ENCODE measurements at regions not wholly inside any gene's neighbourhood (a gene's known extent, or its start where the extent isn't known, plus 50 kb on each side); places are given as distances from the start of the nearest gene placed in this dataset.
A peak's percentile ranks its signal among the peaks of the same experiment; 100 is the strongest.

- Histone ChIP-seq H3K79me2 (ENCODE audit: insufficient read depth, low read length) (no peaks in the 10 kb centered on the region), H3K36me3 (replicated peaks in 1 of 2; ENCODE audit: control insufficient read depth in 1 of 2, insufficient read depth in 2 of 2, low read length in 2 of 2) (no peaks in the 10 kb centered on the region), H2AFZ (ENCODE audit: low read length) (peak overlapping the region; percentile 20), H3K9me3 (ENCODE audit: low read length) (no peaks in the 10 kb centered on the region; the same call in 1 of the 2 replicates), H3K27me3 (ENCODE audit: control insufficient read depth in 1 of 2, insufficient read depth in 2 of 2, low read length in 2 of 2) (no peaks in the 10 kb centered on the region), H3K9ac (ENCODE audit: insufficient read depth, low read depth, low read length) (no peak overlapping the region), H3K27ac (ENCODE audit: extremely low read length, insufficient read depth, low read length) (peak overlapping the region; percentile 29), H3K4me3 (replicated peaks in 1 of 3; ENCODE audit: insufficient read depth in 1 of 3, low read depth in 2 of 3, low read length in 3 of 3) (no peak overlapping the region), H4K20me1 (ENCODE audit: insufficient read depth, low read length) (no peaks in the 10 kb centered on the region), H3K4me1 (ENCODE audit: insufficient read depth, low read length) (peaks cover 62% of the 10 kb centered on the region), H3K4me2 (ENCODE audit: low read depth, low read length) (no peak overlapping the region)
- in situ Hi-C loops (cut with HindIII; ENCODE audit: extremely low pct_ligation_motif_present, low pct_unique_long_range_greater_than_20kb) (no loop called here), intact Hi-C loops (cut with micrococcal nuclease; ENCODE audit: unreplicated experiment) (no loop called here)
- ChIA-PET CTCF (ENCODE audit: low intra/inter-chr PET ratio, low total read pairs) (no interaction called here), POLR2A (interaction anchor here (0.8 to 10.9 kb wide), 8 partner anchors 12 to 94 kb away, joined by 3 to 268 read pairs (median 69); partner anchors contain the start of gene RHOB)
- TF ChIP-seq HDAC1 (CRISPR knock-in tag; IDR thresholded peaks at IDR 0.05) (no peak), DNMT1 (CRISPR knock-in tag; IDR thresholded peaks at IDR 0.05) (0 out of 2 replicates have a peak, but pooled peaks have one; percentile 22), GTF3A (CRISPR knock-in tag; conservative IDR thresholded peaks at IDR 0.05) (0 out of 2 replicates have a peak, but pooled peaks have one; percentile 72), MTA1 (CRISPR knock-in tag; IDR thresholded peaks at IDR 0.05; ENCODE audit: borderline replicate concordance) (0 out of 2 replicates have a peak, but pooled peaks have one; percentile 6), PRPF4 (IDR thresholded peaks at IDR 0.05; ENCODE audit: low read depth, low read length, poor library complexity, severe bottlenecking) (peak; percentile 4), ZNF605 (CRISPR knock-in tag; IDR thresholded peaks at IDR 0.05) (no peak), THAP7 (CRISPR knock-in tag; IDR thresholded peaks at IDR 0.05) (peak; percentile 15; the same call in 1 of the 2 replicates), MAX (IDR thresholded peaks at IDR 0.05) (peak; percentile 10; the same call in 1 of the 2 replicates)
- FAIRE-seq (no peak), ATAC-seq (no peak), DNase-seq (ENCODE audit: low spot score) (no peak)
- BruUV-seq (replicated peaks) = no TSS peak
- WGBS (ENCODE audit: low lambda C conversion rate) = 88% methylated on average over 7 of the region's 7 CpGs
Observed at GRCh38 chr2:20541294-20541640, 94.4 kb downstream of the RHOB start.

DNA sequence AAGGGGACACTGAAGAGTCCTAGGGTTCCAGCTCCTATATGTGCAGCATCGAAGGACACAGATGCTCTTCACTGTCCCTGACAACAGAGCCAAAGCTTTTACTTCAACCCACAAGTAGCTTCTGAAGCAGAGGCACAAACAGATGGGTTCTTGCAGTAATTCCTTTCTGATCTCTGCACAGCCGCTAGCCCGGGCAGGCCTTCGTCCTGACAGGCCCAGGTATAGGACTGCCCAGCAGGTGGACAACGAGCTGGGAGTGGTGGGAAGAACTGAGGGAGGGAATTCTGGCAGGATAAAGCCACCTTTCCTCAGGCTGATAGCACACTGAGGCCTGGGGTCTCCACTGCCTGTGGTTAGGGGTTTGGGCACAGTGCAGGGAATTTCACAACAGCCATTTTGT is 94.8 kb downstream of the RHOB start:
- DNase-seq (ENCODE audit: low spot score) (no peak), FAIRE-seq (no peak), ATAC-seq (peak; percentile 16)
- H3K27ac ChIP-seq (ENCODE audit: extremely low read length, insufficient read depth, low read length) = peak overlapping the region; percentile 29
- in situ Hi-C loops (cut with HindIII; ENCODE audit: extremely low pct_ligation_motif_present, low pct_unique_long_range_greater_than_20kb) = no loop called here
- H3K36me3 ChIP-seq (replicated peaks in 1 of 2; ENCODE audit: control insufficient read depth in 1 of 2, insufficient read depth in 2 of 2, low read length in 2 of 2) = no peaks in the 10 kb centered on the region
- H4K20me1 ChIP-seq (ENCODE audit: insufficient read depth, low read length) = no peaks in the 10 kb centered on the region
- no peaks in the 10 kb centered on the region for H3K79me2 ChIP-seq (ENCODE audit: insufficient read depth, low read length)
- H3K4me3 ChIP-seq (replicated peaks in 1 of 3; ENCODE audit: insufficient read depth in 1 of 3, low read depth in 2 of 3, low read length in 3 of 3) = no peak overlapping the region
- no peak overlapping the region for H3K4me2 ChIP-seq (ENCODE audit: low read depth, low read length)
- H2AFZ ChIP-seq (ENCODE audit: low read length) = peak overlapping the region; percentile 20
- no TSS peak for BruUV-seq (replicated peaks)
- H3K4me1 ChIP-seq (ENCODE audit: insufficient read depth, low read length) = peaks cover 58% of the 10 kb centered on the region
- H3K9me3 ChIP-seq (ENCODE audit: low read length) = no peaks in the 10 kb centered on the region; the same call in 1 of the 2 replicates
- H3K27me3 ChIP-seq (ENCODE audit: control insufficient read depth in 1 of 2, insufficient read depth in 2 of 2, low read length in 2 of 2) = no peaks in the 10 kb centered on the region
- intact Hi-C loops (cut with micrococcal nuclease; ENCODE audit: unreplicated experiment) = no loop called here
- ChIA-PET POLR2A (interaction anchor here (0.8 to 10.9 kb wide), 8 partner anchors 11 to 94 kb away, joined by 3 to 268 read pairs (median 69); partner anchors contain the start of gene RHOB), CTCF (ENCODE audit: low intra/inter-chr PET ratio, low total read pairs) (no interaction called here)
- no peak overlapping the region for H3K9ac ChIP-seq (ENCODE audit: insufficient read depth, low read depth, low read length)
- 47% methylated on average over 5 of the region's 5 CpGs for WGBS (ENCODE audit: low lambda C conversion rate)
- TF ChIP-seq THAP7 (CRISPR knock-in tag; IDR thresholded peaks at IDR 0.05) = 0 out of 2 replicates have a peak, but pooled peaks have one; percentile 25
- 0 out of 2 replicates have a peak, but pooled peaks have one; percentile 65 for TF ChIP-seq KLF13 (CRISPR knock-in tag; IDR thresholded peaks at IDR 0.05)
- TF ChIP-seq, protein P1, sequence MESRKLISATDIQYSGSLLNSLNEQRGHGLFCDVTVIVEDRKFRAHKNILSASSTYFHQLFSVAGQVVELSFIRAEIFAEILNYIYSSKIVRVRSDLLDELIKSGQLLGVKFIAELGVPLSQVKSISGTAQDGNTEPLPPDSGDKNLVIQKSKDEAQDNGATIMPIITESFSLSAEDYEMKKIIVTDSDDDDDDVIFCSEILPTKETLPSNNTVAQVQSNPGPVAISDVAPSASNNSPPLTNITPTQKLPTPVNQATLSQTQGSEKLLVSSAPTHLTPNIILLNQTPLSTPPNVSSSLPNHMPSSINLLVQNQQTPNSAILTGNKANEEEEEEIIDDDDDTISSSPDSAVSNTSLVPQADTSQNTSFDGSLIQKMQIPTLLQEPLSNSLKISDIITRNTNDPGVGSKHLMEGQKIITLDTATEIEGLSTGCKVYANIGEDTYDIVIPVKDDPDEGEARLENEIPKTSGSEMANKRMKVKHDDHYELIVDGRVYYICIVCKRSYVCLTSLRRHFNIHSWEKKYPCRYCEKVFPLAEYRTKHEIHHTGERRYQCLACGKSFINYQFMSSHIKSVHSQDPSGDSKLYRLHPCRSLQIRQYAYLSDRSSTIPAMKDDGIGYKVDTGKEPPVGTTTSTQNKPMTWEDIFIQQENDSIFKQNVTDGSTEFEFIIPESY (CRISPR knock-in tag; IDR thresholded peaks at IDR 0.05) = peak; percentile 95
- TF ChIP-seq ZFP91 (CRISPR knock-in tag; IDR thresholded peaks at IDR 0.05; ENCODE audit: borderline replicate concordance) = peak; percentile 36; the same call in 1 of the 2 replicates

All from HepG2 (cell line).